ENCODE measurements at regions not wholly inside any gene's neighbourhood (a gene's known extent, or its start where the extent isn't known, plus 50 kb on each side); places are given as distances from the start of the nearest gene placed in this dataset.

DNA sequence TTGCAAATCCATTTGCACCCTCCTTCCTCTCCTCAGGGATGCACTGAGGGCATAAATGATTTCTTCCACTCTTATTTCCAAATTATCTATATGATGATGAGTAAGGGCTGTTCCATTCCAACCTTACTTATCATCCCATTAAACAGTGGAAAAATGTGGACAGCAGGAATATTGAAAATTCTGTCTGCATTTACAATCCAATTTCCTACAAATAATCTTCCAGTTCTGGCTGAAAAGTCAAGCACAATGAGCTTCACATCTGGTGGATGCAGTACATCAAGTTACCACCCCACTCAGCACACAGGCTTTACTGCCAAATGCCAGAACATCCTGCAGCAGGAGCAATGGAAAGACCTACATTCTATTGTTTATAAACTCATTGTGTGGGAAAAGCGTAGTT, 345.0 kb upstream of the STEAP1 start:
- Mint-ChIP-seq H3K4me1 (ENCODE audit: low read depth, unreplicated experiment) (no peaks in the 10 kb centered on the region), H3K27ac (ENCODE audit: unreplicated experiment) (no peak overlapping the region), H3K9me3 (ENCODE audit: low read depth, unreplicated experiment) (peaks cover 5% of the 10 kb centered on the region), H3K36me3 (ENCODE audit: insufficient read depth, unreplicated experiment) (no peaks in the 10 kb centered on the region), H3K27me3 (ENCODE audit: unreplicated experiment) (no peaks in the 10 kb centered on the region), H3K4me3 (ENCODE audit: low read depth, unreplicated experiment) (no peak overlapping the region)
- CTCF ChIA-PET = no interaction called here
- intact Hi-C loops (cut with micrococcal nuclease; ENCODE audit: unreplicated experiment) = no loop called here
- TF ChIP-seq, protein P1, sequence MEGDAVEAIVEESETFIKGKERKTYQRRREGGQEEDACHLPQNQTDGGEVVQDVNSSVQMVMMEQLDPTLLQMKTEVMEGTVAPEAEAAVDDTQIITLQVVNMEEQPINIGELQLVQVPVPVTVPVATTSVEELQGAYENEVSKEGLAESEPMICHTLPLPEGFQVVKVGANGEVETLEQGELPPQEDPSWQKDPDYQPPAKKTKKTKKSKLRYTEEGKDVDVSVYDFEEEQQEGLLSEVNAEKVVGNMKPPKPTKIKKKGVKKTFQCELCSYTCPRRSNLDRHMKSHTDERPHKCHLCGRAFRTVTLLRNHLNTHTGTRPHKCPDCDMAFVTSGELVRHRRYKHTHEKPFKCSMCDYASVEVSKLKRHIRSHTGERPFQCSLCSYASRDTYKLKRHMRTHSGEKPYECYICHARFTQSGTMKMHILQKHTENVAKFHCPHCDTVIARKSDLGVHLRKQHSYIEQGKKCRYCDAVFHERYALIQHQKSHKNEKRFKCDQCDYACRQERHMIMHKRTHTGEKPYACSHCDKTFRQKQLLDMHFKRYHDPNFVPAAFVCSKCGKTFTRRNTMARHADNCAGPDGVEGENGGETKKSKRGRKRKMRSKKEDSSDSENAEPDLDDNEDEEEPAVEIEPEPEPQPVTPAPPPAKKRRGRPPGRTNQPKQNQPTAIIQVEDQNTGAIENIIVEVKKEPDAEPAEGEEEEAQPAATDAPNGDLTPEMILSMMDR (IDR thresholded peaks at IDR 0.05; ENCODE audit: unreplicated experiment) = no peak
- no peak for DNase-seq
- no TSS peak for BruUV-seq (replicated peaks)

DNA sequence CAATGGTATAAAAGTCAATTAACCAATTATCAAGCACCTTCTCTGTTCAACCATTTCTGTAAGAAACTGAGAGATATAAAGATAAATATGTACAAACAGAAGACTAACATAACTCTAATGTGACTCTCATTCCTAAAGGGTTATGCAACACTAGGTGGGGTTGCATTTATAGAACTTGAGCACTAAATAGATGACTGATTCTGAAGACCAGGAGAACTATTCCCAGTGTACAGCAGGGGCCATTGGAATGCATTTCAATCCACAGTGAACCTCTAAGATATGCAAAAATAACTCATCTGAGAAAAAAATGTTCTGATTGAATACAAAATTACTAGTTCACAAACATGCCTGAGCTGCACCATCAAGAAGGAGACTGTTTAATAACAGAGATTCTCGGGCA, 341.2 kb upstream of the STEAP1 start:
- CTCF ChIA-PET = no interaction called here
- BruUV-seq (replicated peaks) = no TSS peak
- TF ChIP-seq, protein P1 (IDR thresholded peaks at IDR 0.05; ENCODE audit: unreplicated experiment) = no peak
- Mint-ChIP-seq H3K9me3 (ENCODE audit: low read depth, unreplicated experiment) (peaks cover 5% of the 10 kb centered on the region), H3K36me3 (ENCODE audit: insufficient read depth, unreplicated experiment) (no peaks in the 10 kb centered on the region), H3K4me3 (ENCODE audit: low read depth, unreplicated experiment) (no peak overlapping the region), H3K27me3 (ENCODE audit: unreplicated experiment) (no peaks in the 10 kb centered on the region), H3K4me1 (ENCODE audit: low read depth, unreplicated experiment) (no peaks in the 10 kb centered on the region), H3K27ac (ENCODE audit: unreplicated experiment) (no peak overlapping the region)
- DNase-seq = no peak
- intact Hi-C loops (cut with micrococcal nuclease; ENCODE audit: unreplicated experiment) = no loop called here

DNA sequence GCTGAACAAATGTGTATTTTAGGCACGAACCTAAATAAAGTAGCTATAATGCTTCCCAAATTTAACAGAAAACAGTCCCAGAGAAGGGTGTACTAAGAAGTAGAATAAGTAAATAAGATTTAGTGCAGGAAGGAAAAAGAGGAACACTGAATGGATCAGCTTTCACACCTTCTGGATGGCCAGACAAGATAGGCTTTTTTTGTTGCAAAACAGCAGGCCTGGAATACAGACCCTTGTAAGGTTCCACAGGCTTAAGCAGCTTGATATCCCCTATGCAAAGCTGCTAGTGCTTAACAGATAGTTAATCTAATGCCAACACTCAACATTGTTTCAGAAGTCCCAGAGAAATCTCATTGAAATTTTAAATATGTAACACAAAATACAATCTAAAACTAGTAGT, 328.1 kb upstream of the STEAP1 start:
- DNase-seq = no peak
- no TSS peak for BruUV-seq (replicated peaks)
- H3K4me3 Mint-ChIP-seq (ENCODE audit: low read depth, unreplicated experiment) = no peak overlapping the region
- intact Hi-C loops (cut with micrococcal nuclease; ENCODE audit: unreplicated experiment) = no loop called here
- peaks cover 4% of the 10 kb centered on the region for H3K9me3 Mint-ChIP-seq (ENCODE audit: low read depth, unreplicated experiment)
- H3K27me3 Mint-ChIP-seq (ENCODE audit: unreplicated experiment) = no peaks in the 10 kb centered on the region
- H3K36me3 Mint-ChIP-seq (ENCODE audit: insufficient read depth, unreplicated experiment) = no peaks in the 10 kb centered on the region
- H3K4me1 Mint-ChIP-seq (ENCODE audit: low read depth, unreplicated experiment) = no peaks in the 10 kb centered on the region
- H3K27ac Mint-ChIP-seq (ENCODE audit: unreplicated experiment) = no peak overlapping the region
- TF ChIP-seq, protein P1 (IDR thresholded peaks at IDR 0.05; ENCODE audit: unreplicated experiment) = no peak
- CTCF ChIA-PET = interaction anchor here (0.6 kb wide), 1 partner anchor 53 kb away, joined by 4 read pairs; no protein-coding TSS in a partner anchor

DNA sequence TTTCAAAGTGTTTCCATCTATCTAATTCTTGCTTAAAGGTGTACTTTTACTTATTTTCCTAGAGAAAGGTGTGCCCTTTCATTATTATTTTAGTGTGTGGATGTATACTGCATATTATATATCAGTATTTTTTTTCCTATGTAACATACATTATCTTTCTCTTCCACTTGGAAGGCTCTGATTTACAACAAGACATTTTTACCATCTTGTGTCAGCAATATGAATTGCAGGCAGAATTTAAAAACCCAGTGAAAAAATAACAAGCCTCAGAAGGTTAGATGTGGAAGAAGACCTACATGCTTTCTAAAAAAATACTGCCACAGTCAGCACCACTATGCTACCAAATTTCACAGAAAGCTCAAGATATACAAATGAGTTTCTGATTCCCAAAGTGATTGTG, 327.7 kb upstream of the STEAP1 start:
- H3K4me1 Mint-ChIP-seq (ENCODE audit: low read depth, unreplicated experiment) = no peaks in the 10 kb centered on the region
- no peaks in the 10 kb centered on the region for H3K36me3 Mint-ChIP-seq (ENCODE audit: insufficient read depth, unreplicated experiment)
- H3K9me3 Mint-ChIP-seq (ENCODE audit: low read depth, unreplicated experiment) = peaks cover 4% of the 10 kb centered on the region
- CTCF ChIA-PET = interaction anchor here (0.6 kb wide), 1 partner anchor 53 kb away, joined by 4 read pairs; no protein-coding TSS in a partner anchor
- intact Hi-C loops (cut with micrococcal nuclease; ENCODE audit: unreplicated experiment) = no loop called here
- H3K27me3 Mint-ChIP-seq (ENCODE audit: unreplicated experiment) = no peaks in the 10 kb centered on the region
- no peak overlapping the region for H3K27ac Mint-ChIP-seq (ENCODE audit: unreplicated experiment)
- TF ChIP-seq, protein P1 (IDR thresholded peaks at IDR 0.05; ENCODE audit: unreplicated experiment) = no peak
- H3K4me3 Mint-ChIP-seq (ENCODE audit: low read depth, unreplicated experiment) = no peak overlapping the region
- DNase-seq = no peak
- no TSS peak for BruUV-seq (replicated peaks)
